Medulla oblongata (tissue), 1 donor: ENCODE measurements at regions not wholly inside any gene's neighbourhood (a gene's known extent, or its start where the extent isn't known, plus 50 kb on each side); places are given as distances from the start of the nearest gene placed in this dataset.
"Not testable (repeated sequence)": the region's sequence is repeated elsewhere in the genome, so short reads cannot be mapped to it uniquely, and the experiment has no call there.

Source experiments
- DNase-seq: peaks from one replicate; pipeline ENCODE4 v3.0.0-alpha.2; 2015; ENCODE audit errors: extremely low spot score

GRCh38 chr9:78668148-78668832 lies 371.4 kb downstream of the PSAT1 start:
- DNase-seq = no peak

GRCh38 chr9:78669591-78669990 lies 372.7 kb downstream of the PSAT1 start:
- no peak for DNase-seq

- no peak for DNase-seq
Measured at GRCh38 chr9:78671785-78672184, 374.9 kb downstream of the PSAT1 start.

- no peak for DNase-seq
Measured at GRCh38 chr9:78674874-78675273, 377.9 kb downstream of the PSAT1 start.

- DNase-seq = no peak
Measured at GRCh38 chr9:78676009-78676408, 379.1 kb downstream of the PSAT1 start.

- DNase-seq = no peak
Measured at GRCh38 chr9:78676623-78677022, 379.7 kb downstream of the PSAT1 start.

- no peak for DNase-seq
Measured at GRCh38 chr9:78677326-78677725, 380.4 kb downstream of the PSAT1 start.

GRCh38 chr9:78678877-78679276 lies 382.0 kb downstream of the PSAT1 start:
- DNase-seq = no peak

GRCh38 chr9:78680196-78680595 lies 383.3 kb downstream of the PSAT1 start:
- DNase-seq = no peak

GRCh38 chr9:78682216-78682615 lies 385.3 kb downstream of the PSAT1 start:
- no peak for DNase-seq

- no peak for DNase-seq
Measured at GRCh38 chr9:78685471-78685870, 388.5 kb downstream of the PSAT1 start.

GRCh38 chr9:78688796-78689195 lies 391.9 kb downstream of the PSAT1 start:
- DNase-seq = no peak

- DNase-seq = no peak
Measured at GRCh38 chr9:78691542-78691941, 394.6 kb downstream of the PSAT1 start.

GRCh38 chr9:78692871-78693270 lies 395.9 kb downstream of the PSAT1 start:
- no peak for DNase-seq

GRCh38 chr9:78694974-78695373 lies 398.0 kb downstream of the PSAT1 start:
- no peak for DNase-seq

- DNase-seq = no peak
Measured at GRCh38 chr9:78695519-78695918, 398.6 kb downstream of the PSAT1 start.

GRCh38 chr9:78697618-78698017 lies 400.7 kb downstream of the PSAT1 start:
- DNase-seq = no peak

GRCh38 chr9:78698371-78698770 lies 401.4 kb downstream of the PSAT1 start:
- no peak for DNase-seq

GRCh38 chr9:78699217-78699616 lies 402.3 kb downstream of the PSAT1 start:
- DNase-seq = not testable (repeated sequence)

GRCh38 chr9:78704153-78704552 lies 407.2 kb downstream of the PSAT1 start:
- not testable (repeated sequence) for DNase-seq

GRCh38 chr9:78707080-78707479 lies 410.2 kb downstream of the PSAT1 start:
- DNase-seq = no peak

- DNase-seq = no peak
Measured at GRCh38 chr9:78707481-78707991, 410.6 kb downstream of the PSAT1 start.

- no peak for DNase-seq
Measured at GRCh38 chr9:78712903-78713613, 416.1 kb downstream of the PSAT1 start.
